ENCODE measurements at regions not wholly inside any gene's neighbourhood (a gene's known extent, or its start where the extent isn't known, plus 50 kb on each side); places are given as distances from the start of the nearest gene placed in this dataset.

DNA sequence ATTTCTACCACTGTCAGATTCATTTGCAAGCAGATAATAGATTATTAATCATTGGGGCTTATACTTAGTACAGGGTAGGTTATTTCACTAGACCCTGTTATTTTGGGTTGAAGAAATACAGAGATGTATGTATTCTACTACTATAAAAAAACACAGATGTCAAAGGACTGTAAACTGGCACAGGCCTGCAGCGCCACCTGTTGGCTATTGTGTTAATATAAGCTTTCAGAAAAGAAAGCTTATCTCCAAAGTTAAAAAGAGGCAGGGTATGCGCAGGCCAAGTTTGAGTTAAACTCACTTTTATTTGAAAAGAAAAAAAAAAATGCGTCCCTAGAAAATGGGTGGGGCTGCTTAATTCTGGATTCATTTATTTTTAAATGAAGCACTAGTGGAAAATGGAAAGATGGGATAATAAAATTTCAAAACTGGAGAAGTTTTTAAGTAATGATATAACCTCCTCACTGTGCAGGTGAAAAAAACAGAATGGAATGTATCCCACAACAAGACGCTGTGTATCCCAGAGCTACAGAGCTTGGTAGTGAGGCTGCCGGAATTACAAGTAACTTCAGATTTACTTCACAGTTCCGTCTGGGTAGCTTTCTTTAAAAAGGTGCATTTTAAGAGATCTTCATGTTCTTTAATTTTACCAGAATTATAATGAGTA is 407.2 kb upstream of the TGFBR2 start:
- ATAC-seq (peak in 6 of 8 donors; percentile 54 to 85 (median 77)), DNase-seq (peak; percentile 77 to 81)
- peaks cover 2 to 35% (median 22%) of the 10 kb centered on the region in 9 donors for H3K4me1 ChIP-seq
- intact Hi-C loops (cut with DNase I) = loop anchor here (1.0 to 10.0 kb wide), 16 partner anchors 62 to 553 kb away; no protein-coding TSS in a partner anchor
- H3K36me3 ChIP-seq = no peaks in the 10 kb centered on the region
- 29 to 34% methylated on average over 6 of the region's 6 CpGs for WGBS, 2 donors
- TF ChIP-seq, protein P1, sequence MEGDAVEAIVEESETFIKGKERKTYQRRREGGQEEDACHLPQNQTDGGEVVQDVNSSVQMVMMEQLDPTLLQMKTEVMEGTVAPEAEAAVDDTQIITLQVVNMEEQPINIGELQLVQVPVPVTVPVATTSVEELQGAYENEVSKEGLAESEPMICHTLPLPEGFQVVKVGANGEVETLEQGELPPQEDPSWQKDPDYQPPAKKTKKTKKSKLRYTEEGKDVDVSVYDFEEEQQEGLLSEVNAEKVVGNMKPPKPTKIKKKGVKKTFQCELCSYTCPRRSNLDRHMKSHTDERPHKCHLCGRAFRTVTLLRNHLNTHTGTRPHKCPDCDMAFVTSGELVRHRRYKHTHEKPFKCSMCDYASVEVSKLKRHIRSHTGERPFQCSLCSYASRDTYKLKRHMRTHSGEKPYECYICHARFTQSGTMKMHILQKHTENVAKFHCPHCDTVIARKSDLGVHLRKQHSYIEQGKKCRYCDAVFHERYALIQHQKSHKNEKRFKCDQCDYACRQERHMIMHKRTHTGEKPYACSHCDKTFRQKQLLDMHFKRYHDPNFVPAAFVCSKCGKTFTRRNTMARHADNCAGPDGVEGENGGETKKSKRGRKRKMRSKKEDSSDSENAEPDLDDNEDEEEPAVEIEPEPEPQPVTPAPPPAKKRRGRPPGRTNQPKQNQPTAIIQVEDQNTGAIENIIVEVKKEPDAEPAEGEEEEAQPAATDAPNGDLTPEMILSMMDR (IDR thresholded peaks at IDR 0.05) = peak; percentile 75 to 96 (median 86)
- H3K27me3 ChIP-seq = no peaks in the 10 kb centered on the region
- H3K27ac ChIP-seq = peak overlapping the region in 3 of 10 donors; percentile 8 to 37 (median 19)
- H3K9me3 ChIP-seq = peaks cover 0 to 4% (median 0%) of the 10 kb centered on the region in 11 donors
- no peak overlapping the region for H3K4me3 ChIP-seq

DNA sequence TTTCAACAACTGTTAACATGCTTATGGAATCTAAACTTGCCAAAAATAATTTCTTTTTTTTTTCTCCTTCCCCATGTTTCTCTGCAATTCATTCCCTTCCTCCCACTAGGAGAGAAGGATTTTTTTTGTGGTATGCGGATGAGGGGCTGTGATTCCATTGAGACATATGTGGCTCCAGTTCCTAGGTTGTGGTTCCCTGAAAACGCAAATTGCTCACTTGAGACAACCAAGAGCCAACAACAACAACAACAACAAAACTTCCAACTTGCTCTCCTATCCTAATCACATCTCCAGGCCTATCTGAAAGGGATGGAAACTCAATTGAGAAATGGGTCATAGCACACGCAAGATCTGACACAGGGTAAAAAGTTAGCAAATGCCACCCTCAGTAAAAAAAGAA is 406.5 kb upstream of the TGFBR2 start:
- TF ChIP-seq, protein P1 (IDR thresholded peaks at IDR 0.05) = no peak
- peaks cover 2 to 33% (median 22%) of the 10 kb centered on the region in 9 donors for H3K4me1 ChIP-seq
- peak overlapping the region in 2 of 10 donors; percentile 8 to 37 for H3K27ac ChIP-seq
- H3K36me3 ChIP-seq = no peaks in the 10 kb centered on the region
- intact Hi-C loops (cut with DNase I) = loop anchor here (1.0 to 10.0 kb wide), 16 partner anchors 63 to 552 kb away; no protein-coding TSS in a partner anchor
- H3K9me3 ChIP-seq = peaks cover 0 to 4% (median 0%) of the 10 kb centered on the region in 11 donors
- DNase-seq (no peak), ATAC-seq (peak in 3 of 8 donors; percentile 15 to 47 (median 41))
- WGBS, 2 donors = 68 to 69% methylated on average over 3 of the region's 3 CpGs
- H3K4me3 ChIP-seq = no peak overlapping the region
- no peaks in the 10 kb centered on the region for H3K27me3 ChIP-seq

DNA sequence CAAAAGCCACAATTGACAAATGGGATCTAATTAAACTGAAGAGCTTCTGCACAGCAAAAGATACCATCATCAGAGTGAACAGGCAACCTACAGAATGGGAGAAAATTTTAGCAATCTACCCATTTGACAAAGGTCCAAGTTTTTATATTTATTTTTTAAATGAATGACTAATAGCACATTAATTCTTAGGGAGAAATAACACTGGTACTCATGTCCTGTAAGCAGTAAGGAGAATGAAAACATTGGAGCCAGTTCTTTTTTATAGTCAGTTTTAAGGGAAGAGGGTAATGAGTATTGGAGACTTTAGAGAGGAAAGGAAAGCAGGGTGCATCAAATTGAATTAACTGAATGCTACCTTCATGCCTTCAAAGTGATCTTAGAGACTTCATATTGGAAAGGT is 404.7 kb upstream of the TGFBR2 start:
- Histone ChIP-seq H3K4me3 (no peak overlapping the region), H3K27me3 (no peaks in the 10 kb centered on the region), H3K27ac (no peak overlapping the region), H3K4me1 (peaks cover 2 to 28% (median 22%) of the 10 kb centered on the region in 9 donors), H3K36me3 (no peaks in the 10 kb centered on the region), H3K9me3 (peaks cover 0 to 4% (median 0%) of the 10 kb centered on the region in 11 donors)
- no peak for ATAC-seq
- intact Hi-C loops (cut with DNase I) = loop anchor here in 4 of 10 donors (2.0 to 10.0 kb wide), 3 partner anchors 89 to 493 kb away; no protein-coding TSS in a partner anchor
- DNase-seq = no peak
- TF ChIP-seq, protein P1 (IDR thresholded peaks at IDR 0.05) = no peak

DNA sequence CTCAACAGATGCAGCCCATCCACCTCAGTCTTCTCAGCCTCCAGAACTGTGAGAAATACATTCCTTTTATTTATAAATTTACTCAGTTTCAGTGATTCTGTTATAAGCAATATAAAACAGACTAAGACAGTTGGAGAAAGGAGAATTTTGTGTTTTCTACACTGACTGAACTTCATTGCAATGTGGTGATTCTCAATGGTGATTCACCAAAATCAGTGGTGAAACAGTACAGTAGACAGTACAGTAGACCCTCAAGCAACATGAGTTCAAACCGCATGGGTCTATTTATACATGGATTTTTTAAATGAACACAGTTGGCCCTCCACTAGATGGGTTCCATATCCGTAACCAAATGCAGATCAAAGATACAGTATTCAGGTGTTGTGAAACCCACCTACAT is 403.1 kb upstream of the TGFBR2 start:
- peaks cover 2 to 18% (median 13%) of the 10 kb centered on the region in 9 donors for H3K4me1 ChIP-seq
- intact Hi-C loops (cut with DNase I) = loop anchor here in 3 of 10 donors (5.0 to 10.0 kb wide), 2 partner anchors 91 to 492 kb away; no protein-coding TSS in a partner anchor
- TF ChIP-seq, protein P1 (IDR thresholded peaks at IDR 0.05) = no peak
- H3K27ac ChIP-seq = no peak overlapping the region
- DNase-seq (no peak), ATAC-seq (no peak)
- 96 to 98% methylated on average over 2 of the region's 2 CpGs for WGBS, 2 donors
- peaks cover 0 to 4% (median 0%) of the 10 kb centered on the region in 11 donors for H3K9me3 ChIP-seq
- H3K36me3 ChIP-seq = no peaks in the 10 kb centered on the region
- H3K27me3 ChIP-seq = no peaks in the 10 kb centered on the region
- H3K4me3 ChIP-seq = no peak overlapping the region

All from heart right ventricle (tissue), 16 donors.